GF-D8 (cell line): ENCODE measurements at regions not wholly inside any gene's neighbourhood (a gene's known extent, or its start where the extent isn't known, plus 50 kb on each side); places are given as distances from the start of the nearest gene placed in this dataset.
"Not testable (repeated sequence)": the region's sequence is repeated elsewhere in the genome, so short reads cannot be mapped to it uniquely, and the experiment has no call there.

Source experiments
- DNase-seq: peaks from one replicate; lab custom pipeline; 2025; lab: John Stamatoyannopoulos, UW

DNA sequence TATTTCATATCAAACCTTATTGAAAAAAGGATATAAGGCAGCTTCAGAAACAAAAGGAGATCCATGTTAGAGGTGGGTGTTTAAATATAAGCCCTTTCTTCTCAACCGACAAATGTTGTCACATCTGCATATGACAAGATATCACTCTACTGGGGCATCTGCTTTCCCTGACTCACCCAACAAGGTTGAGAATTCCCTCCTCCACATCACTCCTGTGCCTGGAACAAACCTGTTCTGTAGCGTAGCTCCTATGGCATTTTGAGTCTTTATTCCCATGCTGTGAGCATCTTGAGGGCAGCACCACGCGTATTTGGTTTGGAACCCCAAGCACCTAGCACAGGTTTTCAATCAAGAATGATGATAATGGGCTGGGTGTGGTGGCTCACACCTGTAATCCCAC, 59.4 kb upstream of the ZFHX3 start:
- DNase-seq = no peak

DNA sequence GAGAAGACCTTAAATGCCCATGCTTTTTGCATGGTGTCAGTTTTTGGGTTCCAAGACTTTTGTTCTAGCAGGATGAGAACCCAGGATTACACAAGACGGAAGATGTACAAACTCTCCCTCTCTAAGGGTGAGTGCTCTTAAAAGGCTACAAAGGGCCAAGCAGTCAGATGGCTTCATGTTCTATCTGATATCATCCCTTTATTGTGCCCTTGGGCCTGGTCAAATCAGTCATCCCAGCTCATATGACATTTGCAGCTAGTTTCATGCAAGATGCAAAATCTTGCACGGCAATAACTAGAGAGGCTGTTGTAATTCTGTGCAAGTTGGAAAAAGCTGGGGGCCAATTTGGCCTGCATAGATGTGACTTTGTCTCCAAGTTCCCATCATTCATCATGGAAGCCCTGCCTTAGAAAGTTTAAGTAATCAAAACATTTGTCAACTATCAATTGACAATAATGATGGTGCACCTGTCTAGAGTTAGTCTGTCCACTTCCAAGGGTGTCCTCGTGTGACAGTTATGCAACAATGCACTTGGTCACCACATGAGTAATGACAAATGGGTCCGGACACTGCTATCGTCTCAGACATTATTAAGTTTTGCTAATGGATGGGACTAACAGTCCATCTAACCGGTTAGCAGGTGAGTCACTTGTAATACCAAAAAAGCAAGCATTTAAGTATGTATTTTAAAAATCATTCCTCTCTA, 58.6 kb upstream of the ZFHX3 start:
- no peak for DNase-seq

DNA sequence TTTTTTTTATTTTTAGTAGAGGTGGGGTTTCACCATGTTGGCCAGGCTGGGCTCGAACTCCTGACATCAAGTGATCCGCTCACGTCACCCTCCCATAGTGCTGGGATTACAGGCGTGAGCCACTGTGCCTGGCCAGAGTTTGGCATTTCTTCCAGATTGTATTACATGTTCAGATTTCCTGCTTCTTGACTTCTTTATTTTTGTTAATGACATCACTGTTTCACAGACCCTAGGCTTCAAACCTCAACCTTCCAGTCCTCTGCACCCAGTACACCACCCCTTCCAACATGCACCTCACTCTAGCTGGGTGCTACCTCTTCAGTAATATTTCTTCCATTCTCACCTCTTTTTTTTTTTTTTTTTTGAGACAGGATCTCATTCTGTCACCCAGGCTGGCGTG, 53.6 kb upstream of the ZFHX3 start:
- no peak for DNase-seq

DNA sequence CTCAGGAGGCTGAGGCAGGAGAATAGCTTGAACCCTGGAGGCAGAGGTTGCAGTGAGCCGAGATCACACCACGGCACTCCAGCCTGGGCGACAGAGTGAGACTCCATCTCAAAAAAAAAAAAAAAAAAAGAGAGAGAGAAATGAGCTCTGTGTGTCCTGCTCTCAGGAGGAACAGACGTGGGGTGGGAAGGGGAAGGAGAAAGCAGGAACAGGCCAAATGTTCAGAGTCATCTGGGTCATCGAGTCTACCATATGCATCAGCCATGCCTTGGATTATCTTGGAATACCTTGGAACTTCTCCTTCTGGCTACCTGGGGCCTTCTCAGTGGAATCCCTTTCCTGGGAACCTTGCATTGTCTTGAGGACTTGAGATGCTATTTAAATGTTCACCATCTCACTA, 51.7 kb upstream of the ZFHX3 start:
- DNase-seq = not testable (repeated sequence)
